SK-N-SH (cell line): ENCODE measurements at regions not wholly inside any gene's neighbourhood (a gene's known extent, or its start where the extent isn't known, plus 50 kb on each side); places are given as distances from the start of the nearest gene placed in this dataset.
"Not testable (repeated sequence)": the region's sequence is repeated elsewhere in the genome, so short reads cannot be mapped to it uniquely, and the experiment has no call there.

Experiments used
- CTCF ChIA-PET: fragments of 300-600, 350-600 bp; formaldehyde crosslinking; extraction: SDS; loops from one replicate; lab custom pipeline; 2021; lab: Yijun Ruan, JAX
- POLR2A ChIA-PET: fragments of 350-600 bp; sonication (Branson Sonifier 250); formaldehyde crosslinking; extraction: SDS; loops from one replicate; lab custom pipeline; 2020; ENCODE audit warnings: antibody characterized with exemption, inconsistent platforms; lab: Yijun Ruan, JAX
- DNase-seq: peaks from one replicate; pipeline ENCODE4 v3.0.0; 2012
- H2AFZ ChIP-seq: fragments of 200-600 bp; sonication (generic); 2 replicates; pipeline ENCODE4 v1.8.1; 2016; ENCODE audit warnings: antibody characterized with exemption, mild to moderate bottlenecking, low read depth
- H3F3A ChIP-seq: fragments of 200-600 bp; sonication (generic); replicated peaks from 2 replicates; pipeline ENCODE3; 2016; ENCODE audit warnings: antibody characterized with exemption, mild to moderate bottlenecking; ENCODE audit not compliant: insufficient read depth
- H3K27ac ChIP-seq, 2 experiments: fragments of 200-500 bp in 1 of 2; fragments of 200-600 bp in 1 of 2; sonication (Bioruptor generic) in 1 of 2; sonication (generic), shearing (Covaris generic) in 1 of 2; 2 replicates each; pipeline versions ENCODE4 v1.5.1 to v1.6.1; 2014 to 2016; ENCODE audit warnings: low read depth in 2 of 2, inconsistent platforms in 1 of 2, low read length in 1 of 2, mild to moderate bottlenecking in 1 of 2, mixed read lengths in 1 of 2
- H3K27me3 ChIP-seq: fragments of 200-600 bp; sonication (generic), shearing (Covaris generic); 2 replicates; pipeline ENCODE4 v1.6.1; 2016; ENCODE audit warnings: mixed run types; ENCODE audit not compliant: insufficient read depth
- H3K36me3 ChIP-seq, 2 experiments: fragments of 200-500 bp in 1 of 2; fragments of 200-600 bp in 1 of 2; sonication (Bioruptor generic) in 1 of 2; sonication (generic) in 1 of 2; replicated peaks in 1 of 2; 2 replicates each; pipeline versions ENCODE3 to v1.5.1; 2014 to 2016; ENCODE audit warnings: low read length in 1 of 2, mild to moderate bottlenecking in 1 of 2; ENCODE audit not compliant: insufficient read depth in 2 of 2, control insufficient read depth in 1 of 2
- H3K4me1 ChIP-seq, 2 experiments: fragments of 200-500 bp in 1 of 2; fragments of 200-600 bp in 1 of 2; sonication (Bioruptor generic) in 1 of 2; sonication (generic), shearing (Covaris generic) in 1 of 2; 2 replicates each; pipeline versions ENCODE4 v1.5.1 to v1.6.1; 2014 to 2016; ENCODE audit warnings: low read depth in 1 of 2, low read length in 1 of 2, mixed run types in 1 of 2; ENCODE audit not compliant: insufficient read depth in 2 of 2, control insufficient read depth in 1 of 2
- H3K4me2 ChIP-seq: fragments of 200-600 bp; sonication (generic), shearing (Covaris generic); 2 replicates; pipeline ENCODE4 v1.6.1; 2017; ENCODE audit warnings: mixed run types
- H3K4me3 ChIP-seq, 2 experiments: fragments of 200-500 bp in 1 of 2; fragments of 200-600 bp in 1 of 2; sonication (Bioruptor generic) in 1 of 2; sonication (generic), shearing (Covaris generic) in 1 of 2; 2 replicates each; pipeline versions ENCODE4 v1.5.1 to v1.8.1; 2014 to 2016; ENCODE audit warnings: low read depth in 2 of 2, inconsistent platforms in 1 of 2, low read length in 1 of 2, mild to moderate bottlenecking in 1 of 2, mixed read lengths in 1 of 2, moderate library complexity in 1 of 2
- H3K79me2 ChIP-seq: fragments of 200-600 bp; sonication (generic); 2 replicates; pipeline ENCODE4 v1.8.1; 2017; ENCODE audit warnings: mild to moderate bottlenecking; ENCODE audit not compliant: insufficient read depth
- H3K9ac ChIP-seq: fragments of 200-600 bp; sonication (generic); 2 replicates; pipeline ENCODE4 v1.6.1; 2017; ENCODE audit warnings: mixed run types
- H3K9me2 ChIP-seq: fragments of 200-600 bp; sonication (generic); 2 replicates; pipeline ENCODE4 v1.6.1; 2017; ENCODE audit warnings: mixed run types
- H3K9me3 ChIP-seq: fragments of 200-600 bp; sonication (generic); 2 replicates; pipeline ENCODE4 v1.6.1; 2017; ENCODE audit warnings: mixed run types, mild to moderate bottlenecking, moderate library complexity
- H4K20me1 ChIP-seq: fragments of 200-600 bp; sonication (generic); 2 replicates; pipeline ENCODE4 v1.6.1; 2017; ENCODE audit warnings: mild to moderate bottlenecking, mixed run types; ENCODE audit not compliant: insufficient read depth
- FOSL2 ChIP-seq: IDR thresholded peaks from 2 replicates; pipeline ENCODE4 v1.4.0; 2012; ENCODE audit warnings: low read depth, mild to moderate bottlenecking, moderate library complexity, borderline replicate concordance
- GATA2 ChIP-seq: sonication (generic); formaldehyde crosslinking; IDR thresholded peaks from 2 replicates; pipeline ENCODE4 v1.5.0; 2020; ENCODE audit warnings: mild to moderate bottlenecking, missing genetic modification reagents
- MEF2A ChIP-seq: IDR thresholded peaks from 2 replicates; pipeline ENCODE4 v1.4.0; 2012; ENCODE audit warnings: low read depth, borderline replicate concordance
- RXRA ChIP-seq: IDR thresholded peaks from 2 replicates; pipeline ENCODE4 v1.4.0; 2012; ENCODE audit warnings: low read depth, mild to moderate bottlenecking, borderline replicate concordance
- SIN3A ChIP-seq: IDR thresholded peaks from 2 replicates; pipeline ENCODE4 v1.6.1; 2012; ENCODE audit warnings: low read depth, mild to moderate bottlenecking, low read length, moderate library complexity, borderline replicate concordance
- WGBS: methylation state at CpG from one replicate; pipeline ENCODE4 v1.1.6; 2017; ENCODE audit warnings: low lambda C conversion rate; 5-methylcytosine and 5-hydroxymethylcytosine counted together
- TF ChIP-seq, protein P1 (sequence below): fragments of 150-350 bp; IDR thresholded peaks from 2 replicates; pipeline ENCODE4 v1.6.1; 2016; ENCODE audit warnings: mild to moderate bottlenecking, low read depth, low read length
- TF ChIP-seq, protein P2 (sequence below): IDR thresholded peaks from 2 replicates; pipeline ENCODE4 v1.6.1; 2012; ENCODE audit warnings: mild to moderate bottlenecking, low read depth, low read length, moderate library complexity
- TF ChIP-seq, protein P3 (sequence below): IDR thresholded peaks from 2 replicates; pipeline ENCODE4 v1.4.0; 2012; ENCODE audit warnings: low read depth
- TF ChIP-seq, protein P4 (sequence below): fragments of 150-350 bp; IDR thresholded peaks from 2 replicates; pipeline ENCODE4 v1.6.1; 2017; ENCODE audit warnings: antibody characterized with exemption, low read length, low read depth, borderline replicate concordance

DNA sequence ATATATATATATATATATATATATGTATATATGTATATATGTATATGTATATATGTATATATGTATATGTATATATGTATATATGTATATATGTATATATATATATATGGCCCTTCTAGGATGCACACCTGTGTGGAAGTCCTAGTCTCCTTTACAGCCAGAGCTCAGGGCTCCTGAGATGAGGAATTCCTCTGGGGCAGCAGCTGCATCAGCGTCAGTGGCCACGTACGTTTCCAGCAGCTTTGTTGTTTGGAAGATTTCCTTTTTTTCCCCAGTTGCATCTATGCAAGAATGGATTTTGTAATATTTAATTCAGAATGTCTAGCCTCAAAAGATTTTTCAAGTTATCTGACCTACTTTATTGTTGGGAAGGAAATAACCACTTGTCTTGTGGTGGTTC, 68.6 kb downstream of the TNFAIP2 start:
- ChIA-PET CTCF (interaction anchor here (0.9 to 1.3 kb wide), 3 partner anchors 86 to 89 kb away, joined by 3 to 4 read pairs (median 3); no protein-coding TSS in a partner anchor), POLR2A (no interaction called here)
- H4K20me1 ChIP-seq = no peaks in the 10 kb centered on the region
- no peak overlapping the region for H3K4me3 ChIP-seq
- no peak overlapping the region for H2AFZ ChIP-seq
- H3K9ac ChIP-seq = no peak overlapping the region
- H3K4me1 ChIP-seq = no peaks in the 10 kb centered on the region; a peak in 2 of 4 replicates
- TF ChIP-seq, protein P1, sequence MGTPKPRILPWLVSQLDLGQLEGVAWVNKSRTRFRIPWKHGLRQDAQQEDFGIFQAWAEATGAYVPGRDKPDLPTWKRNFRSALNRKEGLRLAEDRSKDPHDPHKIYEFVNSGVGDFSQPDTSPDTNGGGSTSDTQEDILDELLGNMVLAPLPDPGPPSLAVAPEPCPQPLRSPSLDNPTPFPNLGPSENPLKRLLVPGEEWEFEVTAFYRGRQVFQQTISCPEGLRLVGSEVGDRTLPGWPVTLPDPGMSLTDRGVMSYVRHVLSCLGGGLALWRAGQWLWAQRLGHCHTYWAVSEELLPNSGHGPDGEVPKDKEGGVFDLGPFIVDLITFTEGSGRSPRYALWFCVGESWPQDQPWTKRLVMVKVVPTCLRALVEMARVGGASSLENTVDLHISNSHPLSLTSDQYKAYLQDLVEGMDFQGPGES = no peak
- no peak for TF ChIP-seq SIN3A
- no peak for TF ChIP-seq GATA2 (CRISPR knock-in tag)
- TF ChIP-seq MEF2A = no peak
- no peaks in the 10 kb centered on the region for H3K9me2 ChIP-seq
- WGBS = 85% methylated on average over 3 of the region's 3 CpGs
- DNase-seq = no peak
- H3K4me2 ChIP-seq = no peak overlapping the region
- H3F3A ChIP-seq = no peaks in the 10 kb centered on the region
- no peaks in the 10 kb centered on the region for H3K27me3 ChIP-seq
- H3K36me3 ChIP-seq = no peaks in the 10 kb centered on the region
- H3K27ac ChIP-seq = no peak overlapping the region
- H3K9me3 ChIP-seq = no peaks in the 10 kb centered on the region
- no peaks in the 10 kb centered on the region for H3K79me2 ChIP-seq

DNA sequence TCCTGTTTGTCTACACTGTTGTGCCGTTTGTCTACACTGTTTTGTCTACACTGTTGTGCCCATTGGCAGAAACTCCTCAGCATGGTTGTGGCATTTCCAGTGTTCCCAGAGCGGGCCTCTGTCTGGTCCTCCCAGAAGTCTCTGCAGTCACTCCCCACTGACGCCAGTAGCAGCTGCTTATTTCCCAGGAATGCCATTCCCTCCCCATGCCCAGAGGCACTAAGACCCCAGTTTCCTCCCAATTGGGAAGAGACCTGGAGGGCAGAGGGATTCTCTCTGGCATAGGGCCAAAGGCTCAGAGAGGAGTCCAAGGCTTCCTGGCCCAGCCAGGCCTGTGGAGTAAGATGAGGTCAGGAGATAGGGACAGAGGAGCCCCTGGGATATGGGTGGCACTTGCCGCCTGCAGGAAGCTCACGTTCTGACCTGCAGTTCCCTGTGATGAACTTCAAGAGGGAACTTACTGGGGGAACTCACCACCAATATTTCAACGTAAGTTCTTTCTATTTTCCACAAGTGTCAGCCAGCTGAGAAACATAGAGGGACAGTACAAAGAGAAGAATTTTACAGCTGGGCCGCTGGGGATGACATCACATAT, 69.1 kb downstream of the TNFAIP2 start:
- Histone ChIP-seq H3F3A (no peaks in the 10 kb centered on the region), H3K79me2 (no peaks in the 10 kb centered on the region), H3K4me1 (no peaks in the 10 kb centered on the region; a peak in 1 of 4 replicates), H3K4me3 (no peak overlapping the region), H3K4me2 (no peak overlapping the region), H3K27me3 (no peaks in the 10 kb centered on the region), H2AFZ (no peak overlapping the region), H3K9ac (no peak overlapping the region), H3K27ac (no peak overlapping the region), H3K36me3 (no peaks in the 10 kb centered on the region), H3K9me3 (no peaks in the 10 kb centered on the region)
- ChIA-PET POLR2A (no interaction called here), CTCF (interaction anchor here (0.9 to 1.3 kb wide), 3 partner anchors 88 to 116 kb away, joined by 3 to 4 read pairs (median 3); no protein-coding TSS in a partner anchor)
- 75% methylated on average over 7 of the region's 7 CpGs for WGBS
- DNase-seq = no peak
- TF ChIP-seq, protein P2, sequence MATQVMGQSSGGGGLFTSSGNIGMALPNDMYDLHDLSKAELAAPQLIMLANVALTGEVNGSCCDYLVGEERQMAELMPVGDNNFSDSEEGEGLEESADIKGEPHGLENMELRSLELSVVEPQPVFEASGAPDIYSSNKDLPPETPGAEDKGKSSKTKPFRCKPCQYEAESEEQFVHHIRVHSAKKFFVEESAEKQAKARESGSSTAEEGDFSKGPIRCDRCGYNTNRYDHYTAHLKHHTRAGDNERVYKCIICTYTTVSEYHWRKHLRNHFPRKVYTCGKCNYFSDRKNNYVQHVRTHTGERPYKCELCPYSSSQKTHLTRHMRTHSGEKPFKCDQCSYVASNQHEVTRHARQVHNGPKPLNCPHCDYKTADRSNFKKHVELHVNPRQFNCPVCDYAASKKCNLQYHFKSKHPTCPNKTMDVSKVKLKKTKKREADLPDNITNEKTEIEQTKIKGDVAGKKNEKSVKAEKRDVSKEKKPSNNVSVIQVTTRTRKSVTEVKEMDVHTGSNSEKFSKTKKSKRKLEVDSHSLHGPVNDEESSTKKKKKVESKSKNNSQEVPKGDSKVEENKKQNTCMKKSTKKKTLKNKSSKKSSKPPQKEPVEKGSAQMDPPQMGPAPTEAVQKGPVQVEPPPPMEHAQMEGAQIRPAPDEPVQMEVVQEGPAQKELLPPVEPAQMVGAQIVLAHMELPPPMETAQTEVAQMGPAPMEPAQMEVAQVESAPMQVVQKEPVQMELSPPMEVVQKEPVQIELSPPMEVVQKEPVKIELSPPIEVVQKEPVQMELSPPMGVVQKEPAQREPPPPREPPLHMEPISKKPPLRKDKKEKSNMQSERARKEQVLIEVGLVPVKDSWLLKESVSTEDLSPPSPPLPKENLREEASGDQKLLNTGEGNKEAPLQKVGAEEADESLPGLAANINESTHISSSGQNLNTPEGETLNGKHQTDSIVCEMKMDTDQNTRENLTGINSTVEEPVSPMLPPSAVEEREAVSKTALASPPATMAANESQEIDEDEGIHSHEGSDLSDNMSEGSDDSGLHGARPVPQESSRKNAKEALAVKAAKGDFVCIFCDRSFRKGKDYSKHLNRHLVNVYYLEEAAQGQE = no peak
- TF ChIP-seq, protein P3, sequence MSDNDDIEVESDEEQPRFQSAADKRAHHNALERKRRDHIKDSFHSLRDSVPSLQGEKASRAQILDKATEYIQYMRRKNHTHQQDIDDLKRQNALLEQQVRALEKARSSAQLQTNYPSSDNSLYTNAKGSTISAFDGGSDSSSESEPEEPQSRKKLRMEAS = no peak
- TF ChIP-seq FOSL2 = no peak
- TF ChIP-seq RXRA = no peak
- TF ChIP-seq, protein P4, sequence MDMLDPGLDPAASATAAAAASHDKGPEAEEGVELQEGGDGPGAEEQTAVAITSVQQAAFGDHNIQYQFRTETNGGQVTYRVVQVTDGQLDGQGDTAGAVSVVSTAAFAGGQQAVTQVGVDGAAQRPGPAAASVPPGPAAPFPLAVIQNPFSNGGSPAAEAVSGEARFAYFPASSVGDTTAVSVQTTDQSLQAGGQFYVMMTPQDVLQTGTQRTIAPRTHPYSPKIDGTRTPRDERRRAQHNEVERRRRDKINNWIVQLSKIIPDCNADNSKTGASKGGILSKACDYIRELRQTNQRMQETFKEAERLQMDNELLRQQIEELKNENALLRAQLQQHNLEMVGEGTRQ = no peak
- TF ChIP-seq, protein P1 = no peak
- TF ChIP-seq, all 33 proteins: peak for 0
- Histone ChIP-seq H4K20me1 (no peaks in the 10 kb centered on the region), H3K9me2 (no peaks in the 10 kb centered on the region)

DNA sequence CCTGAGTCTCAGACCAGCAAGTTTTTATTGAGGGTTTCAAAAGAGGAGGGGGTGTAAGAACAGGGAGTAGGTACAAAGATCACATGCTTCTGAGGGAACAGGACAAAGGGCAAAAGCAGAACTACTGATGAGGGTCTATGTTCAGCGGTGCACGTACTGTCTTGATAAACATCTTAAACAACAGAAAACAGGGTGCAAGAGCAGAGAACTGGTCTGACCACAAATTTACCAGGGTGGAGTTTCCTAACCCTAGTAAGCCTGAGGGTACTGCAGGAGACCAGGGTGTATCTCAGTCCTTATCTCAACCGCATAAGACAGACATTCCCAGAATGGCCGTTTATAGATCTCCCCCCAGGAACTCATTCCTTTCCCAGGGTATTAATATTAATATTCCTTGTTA, 69.6 kb downstream of the TNFAIP2 start:
- WGBS = 91% methylated on average over 4 of the region's 4 CpGs
- H3K4me1 ChIP-seq, H3K27me3 ChIP-seq, H3K4me2 ChIP-seq, H4K20me1 ChIP-seq, H3K4me3 ChIP-seq, H2AFZ ChIP-seq, H3F3A ChIP-seq, H3K36me3 ChIP-seq, H3K9me2 ChIP-seq, H3K79me2 ChIP-seq, H3K9ac ChIP-seq, POLR2A ChIA-PET, DNase-seq, H3K9me3 ChIP-seq, H3K27ac ChIP-seq: not testable (repeated sequence)
- CTCF ChIA-PET = interaction anchor here (1.1 kb wide), 1 partner anchor 117 kb away, joined by 4 read pairs; no protein-coding TSS in a partner anchor
